ENCODE measurements at regions not wholly inside any gene's neighbourhood (a gene's known extent, or its start where the extent isn't known, plus 50 kb on each side); places are given as distances from the start of the nearest gene placed in this dataset.

DNA sequence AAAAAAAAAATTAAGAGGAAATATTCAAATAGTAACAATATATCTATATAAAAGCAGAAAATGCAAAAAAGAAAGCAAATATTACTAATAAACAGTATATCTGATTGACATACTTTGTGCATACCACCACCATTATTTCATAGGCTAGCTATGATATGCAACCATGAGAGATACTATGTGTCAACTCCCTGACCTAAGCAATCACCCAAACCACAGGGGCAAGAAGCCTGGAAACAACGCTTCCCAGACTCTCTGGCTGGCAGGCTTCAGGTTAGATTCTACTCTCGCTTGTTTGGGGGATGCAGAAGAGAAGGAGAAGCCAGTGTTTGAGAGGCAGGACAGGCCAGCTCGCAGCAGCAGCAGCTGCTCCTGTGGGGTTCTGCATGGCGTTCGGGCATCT is 169.3 kb upstream of the TPM1 start:
- no peaks in the 10 kb centered on the region for H3K36me3 ChIP-seq (ENCODE audit: control insufficient read depth, insufficient read depth, low read length)
- DNase-seq, result peak; percentile 39
- no peak overlapping the region for H3K4me3 ChIP-seq (ENCODE audit: low read length)
- peaks cover 6% of the 10 kb centered on the region for H3K4me1 Mint-ChIP-seq
- H3K4me3 Mint-ChIP-seq, result no peak overlapping the region
- H3K36me3 Mint-ChIP-seq (ENCODE audit: low read depth), result no peaks in the 10 kb centered on the region
- H3K9me3 ChIP-seq (ENCODE audit: control insufficient read depth, low read length), result peaks cover 6% of the 10 kb centered on the region
- H3K27ac Mint-ChIP-seq, result no peak overlapping the region
- H3K9ac ChIP-seq (ENCODE audit: extremely low read depth, low read length, poor library complexity, severe bottlenecking), result no peak overlapping the region
- H3K27ac ChIP-seq (ENCODE audit: low read depth, low read length), result no peak overlapping the region
- no peaks in the 10 kb centered on the region for H3K27me3 ChIP-seq (ENCODE audit: control insufficient read depth, insufficient read depth, low read length, poor library complexity, severe bottlenecking)
- peaks cover 9% of the 10 kb centered on the region for H3K9me3 Mint-ChIP-seq
- no peaks in the 10 kb centered on the region for H3K27me3 Mint-ChIP-seq (ENCODE audit: insufficient read depth)
- WGBS, 2 experiments (ENCODE audit: insufficient coverage in 1 of 2, insufficient read length in 1 of 2), result 90 to 93% methylated on average over 3 to 5 of the region's 5 CpGs
- TF ChIP-seq, protein P1, sequence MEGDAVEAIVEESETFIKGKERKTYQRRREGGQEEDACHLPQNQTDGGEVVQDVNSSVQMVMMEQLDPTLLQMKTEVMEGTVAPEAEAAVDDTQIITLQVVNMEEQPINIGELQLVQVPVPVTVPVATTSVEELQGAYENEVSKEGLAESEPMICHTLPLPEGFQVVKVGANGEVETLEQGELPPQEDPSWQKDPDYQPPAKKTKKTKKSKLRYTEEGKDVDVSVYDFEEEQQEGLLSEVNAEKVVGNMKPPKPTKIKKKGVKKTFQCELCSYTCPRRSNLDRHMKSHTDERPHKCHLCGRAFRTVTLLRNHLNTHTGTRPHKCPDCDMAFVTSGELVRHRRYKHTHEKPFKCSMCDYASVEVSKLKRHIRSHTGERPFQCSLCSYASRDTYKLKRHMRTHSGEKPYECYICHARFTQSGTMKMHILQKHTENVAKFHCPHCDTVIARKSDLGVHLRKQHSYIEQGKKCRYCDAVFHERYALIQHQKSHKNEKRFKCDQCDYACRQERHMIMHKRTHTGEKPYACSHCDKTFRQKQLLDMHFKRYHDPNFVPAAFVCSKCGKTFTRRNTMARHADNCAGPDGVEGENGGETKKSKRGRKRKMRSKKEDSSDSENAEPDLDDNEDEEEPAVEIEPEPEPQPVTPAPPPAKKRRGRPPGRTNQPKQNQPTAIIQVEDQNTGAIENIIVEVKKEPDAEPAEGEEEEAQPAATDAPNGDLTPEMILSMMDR (conservative IDR thresholded peaks at IDR 0.05), result no peak
- no peaks in the 10 kb centered on the region for H3K4me1 ChIP-seq (ENCODE audit: control insufficient read depth, insufficient read depth, low read length)

DNA sequence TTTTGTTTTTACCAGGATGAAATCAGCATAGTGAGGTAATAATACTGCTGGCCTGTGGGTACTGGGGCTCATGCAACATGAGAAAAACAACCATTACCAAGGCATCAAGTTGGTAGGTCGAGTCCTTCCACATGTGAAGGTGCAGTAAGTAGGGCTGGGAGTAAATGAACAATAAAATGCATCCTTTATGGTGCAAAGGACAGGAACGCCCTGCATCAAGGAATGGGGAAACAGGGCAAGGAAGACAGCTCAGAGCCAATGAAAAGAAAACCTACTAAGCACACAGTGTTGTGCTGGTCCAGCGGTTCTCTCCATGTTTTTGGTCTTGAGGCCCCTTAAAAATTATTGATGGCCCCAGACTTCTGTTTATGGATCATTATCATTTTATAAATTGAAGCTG is 168.5 kb upstream of the TPM1 start:
- H3K9me3 ChIP-seq (ENCODE audit: control insufficient read depth, low read length), result peaks cover 6% of the 10 kb centered on the region
- H3K4me3 ChIP-seq (ENCODE audit: low read length), result no peak overlapping the region
- H3K27ac ChIP-seq (ENCODE audit: low read depth, low read length), result no peak overlapping the region
- WGBS, 2 experiments (ENCODE audit: insufficient coverage in 1 of 2, insufficient read length in 1 of 2), result 82 to 100% methylated on average over 1 to 3 of the region's 3 CpGs
- no peak overlapping the region for H3K27ac Mint-ChIP-seq
- H3K4me3 Mint-ChIP-seq, result no peak overlapping the region
- no peaks in the 10 kb centered on the region for H3K27me3 Mint-ChIP-seq (ENCODE audit: insufficient read depth)
- H3K36me3 ChIP-seq (ENCODE audit: control insufficient read depth, insufficient read depth, low read length), result no peaks in the 10 kb centered on the region
- H3K4me1 ChIP-seq (ENCODE audit: control insufficient read depth, insufficient read depth, low read length), result no peaks in the 10 kb centered on the region
- no peak for DNase-seq
- H3K36me3 Mint-ChIP-seq (ENCODE audit: low read depth), result no peaks in the 10 kb centered on the region
- H3K9me3 Mint-ChIP-seq, result peaks cover 9% of the 10 kb centered on the region
- H3K4me1 Mint-ChIP-seq, result peaks cover 4% of the 10 kb centered on the region
- H3K9ac ChIP-seq (ENCODE audit: extremely low read depth, low read length, poor library complexity, severe bottlenecking), result no peak overlapping the region
- H3K27me3 ChIP-seq (ENCODE audit: control insufficient read depth, insufficient read depth, low read length, poor library complexity, severe bottlenecking), result no peaks in the 10 kb centered on the region
- TF ChIP-seq, protein P1 (conservative IDR thresholded peaks at IDR 0.05), result no peak

DNA sequence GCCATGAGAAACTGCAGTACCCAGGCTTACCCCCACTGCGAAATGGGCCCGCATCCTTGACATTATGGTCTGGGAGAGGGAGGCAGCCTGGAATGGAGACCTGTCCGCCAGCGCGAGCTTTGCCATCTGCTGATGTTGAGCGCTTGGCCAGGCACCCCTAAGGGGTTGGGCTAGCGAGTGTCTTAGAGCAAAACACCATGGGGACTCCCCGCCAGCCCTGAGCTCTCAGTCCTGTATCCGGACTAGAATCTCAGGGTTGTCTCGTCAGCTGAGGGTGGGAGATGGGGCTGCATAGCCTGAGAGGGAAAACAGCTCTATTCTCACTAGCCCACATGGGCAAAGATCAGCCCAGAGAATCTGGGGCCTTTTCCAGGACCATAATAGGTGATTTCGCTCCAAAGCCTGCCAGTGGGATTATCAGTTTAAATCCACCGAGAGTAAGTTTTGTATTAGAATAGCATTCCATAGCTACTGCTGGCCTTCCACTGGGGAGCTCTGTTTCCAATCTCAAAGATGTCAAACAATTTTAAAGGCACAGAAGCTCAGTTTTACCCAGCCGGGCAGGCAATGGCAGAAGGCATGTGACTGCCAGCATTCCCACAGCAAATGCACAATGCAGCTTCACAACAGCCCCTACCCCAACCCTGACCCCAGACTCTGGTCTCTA is 167.5 kb upstream of the TPM1 start:
- Mint-ChIP-seq H3K27ac (no peak overlapping the region), H3K36me3 (ENCODE audit: low read depth) (no peaks in the 10 kb centered on the region), H3K9me3 (peaks cover 9% of the 10 kb centered on the region), H3K4me1 (peaks cover 8% of the 10 kb centered on the region), H3K27me3 (ENCODE audit: insufficient read depth) (peaks cover 5% of the 10 kb centered on the region), H3K4me3 (no peak overlapping the region)
- DNase-seq, result peak; percentile 46
- Histone ChIP-seq H3K27me3 (ENCODE audit: control insufficient read depth, insufficient read depth, low read length, poor library complexity, severe bottlenecking) (no peaks in the 10 kb centered on the region), H3K27ac (ENCODE audit: low read depth, low read length) (no peak overlapping the region), H3K4me1 (ENCODE audit: control insufficient read depth, insufficient read depth, low read length) (no peaks in the 10 kb centered on the region), H3K4me3 (ENCODE audit: low read length) (no peak overlapping the region), H3K9ac (ENCODE audit: extremely low read depth, low read length, poor library complexity, severe bottlenecking) (no peak overlapping the region), H3K36me3 (ENCODE audit: control insufficient read depth, insufficient read depth, low read length) (no peaks in the 10 kb centered on the region), H3K9me3 (ENCODE audit: control insufficient read depth, low read length) (peaks cover 6% of the 10 kb centered on the region)
- TF ChIP-seq, protein P1 (conservative IDR thresholded peaks at IDR 0.05), result no peak
- WGBS, 2 experiments (ENCODE audit: insufficient coverage in 1 of 2, insufficient read length in 1 of 2), result 92 to 96% methylated on average over 7 to 13 of the region's 13 CpGs

Measured in endodermal cell (in vitro differentiated cells).